NCI-H187 treated with DMSO at 0.1 percent for 48 hours (cell line): ENCODE measurements at regions not wholly inside any gene's neighbourhood (a gene's known extent, or its start where the extent isn't known, plus 50 kb on each side); places are given as distances from the start of the nearest gene placed in this dataset.
"Not testable (repeated sequence)": the region's sequence is repeated elsewhere in the genome, so short reads cannot be mapped to it uniquely, and the experiment has no call there.

Source experiments
- DNase-seq: peaks from one replicate; lab custom pipeline; 2025; lab: John Stamatoyannopoulos, UW

GRCh38 chr3:169029674-169030285 is 633.7 kb downstream of the MECOM start:
- DNase-seq, result no peak

GRCh38 chr3:169028716-169029115 is 634.8 kb downstream of the MECOM start:
- no peak for DNase-seq

- DNase-seq, result no peak
Measured at GRCh38 chr3:169026543-169027182, 636.8 kb downstream of the MECOM start.

- no peak for DNase-seq
Measured at GRCh38 chr3:169022457-169022856, 641.1 kb downstream of the MECOM start.

- no peak for DNase-seq
Measured at GRCh38 chr3:169020371-169020770, 643.1 kb downstream of the MECOM start.

- DNase-seq, result no peak
Measured at GRCh38 chr3:169009453-169009852, 654.1 kb downstream of the MECOM start.

GRCh38 chr3:169008776-169009358 is 654.6 kb downstream of the MECOM start:
- DNase-seq, result no peak

- no peak for DNase-seq
Measured at GRCh38 chr3:169007145-169007544, 656.4 kb downstream of the MECOM start.

- not testable (repeated sequence) for DNase-seq
Measured at GRCh38 chr3:169006398-169006797, 657.1 kb downstream of the MECOM start.

- no peak for DNase-seq
Measured at GRCh38 chr3:169002689-169003088, 660.8 kb downstream of the MECOM start.

GRCh38 chr3:168998792-168999191 is 664.7 kb downstream of the MECOM start:
- no peak for DNase-seq

GRCh38 chr3:168997488-168997887 is 666.0 kb downstream of the MECOM start:
- DNase-seq, result no peak

- no peak for DNase-seq
Measured at GRCh38 chr3:168996622-168997021, 666.9 kb downstream of the MECOM start.

GRCh38 chr3:168995129-168995528 is 668.4 kb downstream of the MECOM start:
- no peak for DNase-seq

GRCh38 chr3:168991803-168992202 is 671.7 kb downstream of the MECOM start:
- DNase-seq, result no peak

GRCh38 chr3:168990621-168991020 is 672.9 kb downstream of the MECOM start:
- no peak for DNase-seq

GRCh38 chr3:168990134-168990533 is 673.4 kb downstream of the MECOM start:
- no peak for DNase-seq

- DNase-seq, result no peak
Measured at GRCh38 chr3:168989396-168989795, 674.1 kb downstream of the MECOM start.

GRCh38 chr3:168988853-168989252 is 674.7 kb downstream of the MECOM start:
- DNase-seq, result no peak

- DNase-seq, result no peak
Measured at GRCh38 chr3:168984872-168985271, 678.6 kb downstream of the MECOM start.

GRCh38 chr3:168983046-168983445 is 680.5 kb downstream of the MECOM start:
- no peak for DNase-seq

GRCh38 chr3:168981396-168981795 is 682.1 kb downstream of the MECOM start:
- DNase-seq, result no peak

- DNase-seq, result no peak
Measured at GRCh38 chr3:168977716-168978374, 685.7 kb downstream of the MECOM start.
